ENCODE measurements at regions not wholly inside any gene's neighbourhood (a gene's known extent, or its start where the extent isn't known, plus 50 kb on each side); places are given as distances from the start of the nearest gene placed in this dataset.

DNA sequence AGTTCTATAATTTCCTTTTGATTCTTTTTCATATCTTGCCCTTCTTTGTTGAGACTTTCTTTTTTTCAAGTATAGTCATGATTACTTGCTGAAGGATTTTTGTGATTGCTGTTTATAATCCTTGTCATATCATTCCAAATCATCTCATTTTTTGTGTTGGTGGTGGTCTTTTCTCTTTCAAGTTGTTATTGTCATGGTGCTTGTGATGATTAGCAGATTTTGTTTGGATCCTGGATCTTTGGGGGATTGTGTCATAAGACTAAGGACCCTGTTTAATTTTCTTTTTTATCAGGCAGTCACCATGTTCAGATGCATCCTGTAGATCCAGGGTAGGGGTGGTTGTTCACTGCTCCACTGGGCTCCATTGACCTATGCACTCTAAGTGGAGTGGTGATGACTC, 254.4 kb upstream of the FOXF1 start:
- no peak for TF ChIP-seq CEBPB (IDR thresholded peaks at IDR 0.05)
- TF ChIP-seq EP300 (IDR thresholded peaks at IDR 0.05; ENCODE audit: borderline replicate concordance) = no peak
- TF ChIP-seq CREB1 (IDR thresholded peaks at IDR 0.05; ENCODE audit: low read depth) = no peak
- no peak for TF ChIP-seq NFIC (IDR thresholded peaks at IDR 0.05)
- TF ChIP-seq, protein P1, sequence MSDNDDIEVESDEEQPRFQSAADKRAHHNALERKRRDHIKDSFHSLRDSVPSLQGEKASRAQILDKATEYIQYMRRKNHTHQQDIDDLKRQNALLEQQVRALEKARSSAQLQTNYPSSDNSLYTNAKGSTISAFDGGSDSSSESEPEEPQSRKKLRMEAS (IDR thresholded peaks at IDR 0.05) = no peak
- TF ChIP-seq, protein P2, sequence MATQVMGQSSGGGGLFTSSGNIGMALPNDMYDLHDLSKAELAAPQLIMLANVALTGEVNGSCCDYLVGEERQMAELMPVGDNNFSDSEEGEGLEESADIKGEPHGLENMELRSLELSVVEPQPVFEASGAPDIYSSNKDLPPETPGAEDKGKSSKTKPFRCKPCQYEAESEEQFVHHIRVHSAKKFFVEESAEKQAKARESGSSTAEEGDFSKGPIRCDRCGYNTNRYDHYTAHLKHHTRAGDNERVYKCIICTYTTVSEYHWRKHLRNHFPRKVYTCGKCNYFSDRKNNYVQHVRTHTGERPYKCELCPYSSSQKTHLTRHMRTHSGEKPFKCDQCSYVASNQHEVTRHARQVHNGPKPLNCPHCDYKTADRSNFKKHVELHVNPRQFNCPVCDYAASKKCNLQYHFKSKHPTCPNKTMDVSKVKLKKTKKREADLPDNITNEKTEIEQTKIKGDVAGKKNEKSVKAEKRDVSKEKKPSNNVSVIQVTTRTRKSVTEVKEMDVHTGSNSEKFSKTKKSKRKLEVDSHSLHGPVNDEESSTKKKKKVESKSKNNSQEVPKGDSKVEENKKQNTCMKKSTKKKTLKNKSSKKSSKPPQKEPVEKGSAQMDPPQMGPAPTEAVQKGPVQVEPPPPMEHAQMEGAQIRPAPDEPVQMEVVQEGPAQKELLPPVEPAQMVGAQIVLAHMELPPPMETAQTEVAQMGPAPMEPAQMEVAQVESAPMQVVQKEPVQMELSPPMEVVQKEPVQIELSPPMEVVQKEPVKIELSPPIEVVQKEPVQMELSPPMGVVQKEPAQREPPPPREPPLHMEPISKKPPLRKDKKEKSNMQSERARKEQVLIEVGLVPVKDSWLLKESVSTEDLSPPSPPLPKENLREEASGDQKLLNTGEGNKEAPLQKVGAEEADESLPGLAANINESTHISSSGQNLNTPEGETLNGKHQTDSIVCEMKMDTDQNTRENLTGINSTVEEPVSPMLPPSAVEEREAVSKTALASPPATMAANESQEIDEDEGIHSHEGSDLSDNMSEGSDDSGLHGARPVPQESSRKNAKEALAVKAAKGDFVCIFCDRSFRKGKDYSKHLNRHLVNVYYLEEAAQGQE (IDR thresholded peaks at IDR 0.05; ENCODE audit: low read depth) = no peak
- no peak for TF ChIP-seq FOXM1 (IDR thresholded peaks at IDR 0.05; ENCODE audit: borderline replicate concordance, low read depth)
- no peak for TF ChIP-seq YY1 (IDR thresholded peaks at IDR 0.05; ENCODE audit: low read depth)
- TF ChIP-seq RAD21 (IDR thresholded peaks at IDR 0.05; ENCODE audit: low read depth) = no peak
- TF ChIP-seq TEAD4 (IDR thresholded peaks at IDR 0.05) = no peak
- TF ChIP-seq TAF1 (IDR thresholded peaks at IDR 0.05; ENCODE audit: low read depth) = no peak
- no peak for TF ChIP-seq TCF12 (IDR thresholded peaks at IDR 0.05; ENCODE audit: low read depth)

All from Ishikawa (cell line).